A673 (cell line): ENCODE measurements at regions not wholly inside any gene's neighbourhood (a gene's known extent, or its start where the extent isn't known, plus 50 kb on each side); places are given as distances from the start of the nearest gene placed in this dataset.

Source experiments
- BruUV-seq: library from RNA; stranded (reverse); fragments of 400-500 nt; replicated peaks from 2 replicates; lab custom pipeline; 2021; lab: Mats Ljungman, UMichigan
- CTCF ChIA-PET: fragments of 300-600 bp; sonication (Branson Sonifier 250); formaldehyde crosslinking; loops from one replicate; lab custom pipeline; 2022; ENCODE audit warnings: antibody characterized with exemption; lab: Charles Lee
- POLR2A ChIA-PET: fragments of 300-600 bp; sonication (Branson Sonifier 250); formaldehyde crosslinking; loops from one replicate; lab custom pipeline; 2022; ENCODE audit warnings: antibody characterized with exemption; ENCODE audit not compliant: low non-redundant PET; lab: Charles Lee
- DNase-seq: peaks from one replicate; pipeline ENCODE4 v3.0.0-alpha.2; 2015; ENCODE audit warnings: low spot score
- H3K27ac ChIP-seq: fragments of 200-600 bp; sonication (generic); 2 replicates; pipeline ENCODE4 v1.5.1; 2016; ENCODE audit warnings: mixed run types, low read depth, mild to moderate bottlenecking, mixed read lengths, antibody characterized with exemption, low read length; ENCODE audit not compliant: poor library complexity, severe bottlenecking
- H3K27me3 ChIP-seq: fragments of 200-600 bp; sonication (generic); replicated peaks from 2 replicates; pipeline ENCODE4 v1.6.1; 2017; ENCODE audit warnings: mixed run types, low read depth, mild to moderate bottlenecking, mixed read lengths, antibody characterized with exemption, low read length; ENCODE audit not compliant: insufficient read depth, poor library complexity
- H3K36me3 ChIP-seq: fragments of 200-600 bp; sonication (generic); 2 replicates; pipeline ENCODE4 v1.6.1; 2016; ENCODE audit warnings: mixed run types, mild to moderate bottlenecking, mixed read lengths, antibody characterized with exemption, low read length; ENCODE audit not compliant: insufficient read depth, poor library complexity, severe bottlenecking
- H3K4me1 ChIP-seq: fragments of 200-600 bp; sonication (generic); 2 replicates; pipeline ENCODE4 v1.6.1; 2017; ENCODE audit warnings: mixed run types, mild to moderate bottlenecking, mixed read lengths, antibody characterized with exemption, low read length; ENCODE audit not compliant: insufficient read depth, poor library complexity, severe bottlenecking
- H3K4me3 ChIP-seq: fragments of 200-600 bp; sonication (generic); 2 replicates; pipeline ENCODE4 v1.5.1; 2016; ENCODE audit warnings: low read depth, mixed run types, mild to moderate bottlenecking, mixed read lengths, low read length; ENCODE audit not compliant: poor library complexity, severe bottlenecking
- H3K9me3 ChIP-seq: fragments of 200-600 bp; sonication (generic); 2 replicates; pipeline ENCODE4 v1.6.1; 2016; ENCODE audit warnings: mixed run types, low read depth, mild to moderate bottlenecking, mixed read lengths, antibody characterized with exemption, low read length; ENCODE audit not compliant: poor library complexity, severe bottlenecking
- CTCF ChIP-seq: fragments of 300-800, 200-600 bp; sonication (generic); conservative IDR thresholded peaks from 2 replicates; pipeline ENCODE4 v1.5.1; 2017; ENCODE audit warnings: low read depth, mild to moderate bottlenecking, antibody characterized with exemption, low read length, moderate library complexity, mixed read lengths
- EZH2 ChIP-seq: fragments of 200-600 bp; sonication (generic); IDR thresholded peaks from 2 replicates; pipeline ENCODE4 v1.6.1; 2017; ENCODE audit warnings: borderline replicate concordance, low read depth, mild to moderate bottlenecking, mixed read lengths, antibody characterized with exemption, low read length; ENCODE audit not compliant: poor library complexity, severe bottlenecking
- intact Hi-C: fragments of 100-400 bp; cut with micrococcal nuclease; formaldehyde crosslinking; loops from one replicate; pipeline ENCODE4 v1.10.0; 2022; ENCODE audit not compliant: unreplicated experiment

GRCh38 chr2:210859314-210859713 is 302.9 kb downstream of the CPS1 start:
- intact Hi-C loops = no loop called here
- CTCF ChIA-PET = no interaction called here
- no peak overlapping the region for H3K4me3 ChIP-seq
- no peak overlapping the region for H3K27ac ChIP-seq
- no peak for TF ChIP-seq EZH2
- no peak for TF ChIP-seq CTCF
- no peak for DNase-seq
- no peaks in the 10 kb centered on the region for H3K27me3 ChIP-seq
- no peaks in the 10 kb centered on the region for H3K9me3 ChIP-seq
- no peaks in the 10 kb centered on the region for H3K4me1 ChIP-seq
- H3K36me3 ChIP-seq = no peaks in the 10 kb centered on the region
- BruUV-seq = no TSS peak
- POLR2A ChIA-PET = no interaction called here

- intact Hi-C loops = loop anchor here (5.0 kb wide), 1 partner anchor 457 kb away; no protein-coding TSS in a partner anchor
- no peak for DNase-seq
- POLR2A ChIA-PET = no interaction called here
- no TSS peak for BruUV-seq
- H3K27ac ChIP-seq = no peak overlapping the region
- no peaks in the 10 kb centered on the region for H3K27me3 ChIP-seq
- H3K4me1 ChIP-seq = no peaks in the 10 kb centered on the region
- CTCF ChIA-PET = no interaction called here
- no peaks in the 10 kb centered on the region for H3K36me3 ChIP-seq
- TF ChIP-seq CTCF (no peak), EZH2 (no peak)
- H3K9me3 ChIP-seq = no peaks in the 10 kb centered on the region
- H3K4me3 ChIP-seq = no peak overlapping the region
Measured at GRCh38 chr2:210860276-210860675, 303.9 kb downstream of the CPS1 start.

- TF ChIP-seq CTCF = no peak
- no peak for TF ChIP-seq EZH2
- H3K4me1 ChIP-seq = no peaks in the 10 kb centered on the region
- no peak for DNase-seq
- intact Hi-C loops = loop anchor here (5.0 kb wide), 1 partner anchor 456 kb away; no protein-coding TSS in a partner anchor
- no TSS peak for BruUV-seq
- no peak overlapping the region for H3K4me3 ChIP-seq
- no peak overlapping the region for H3K27ac ChIP-seq
- CTCF ChIA-PET = no interaction called here
- H3K36me3 ChIP-seq = no peaks in the 10 kb centered on the region
- H3K27me3 ChIP-seq = no peaks in the 10 kb centered on the region
- no peaks in the 10 kb centered on the region for H3K9me3 ChIP-seq
- POLR2A ChIA-PET = no interaction called here
Measured at GRCh38 chr2:210861038-210861665, 304.8 kb downstream of the CPS1 start.
